GM12865 (cell line): ENCODE measurements at regions not wholly inside any gene's neighbourhood (a gene's known extent, or its start where the extent isn't known, plus 50 kb on each side); places are given as distances from the start of the nearest gene placed in this dataset.

ENCODE experiments used
- DNase-seq: peaks from one replicate; pipeline ENCODE4 v3.0.0; 2010; ENCODE audit warnings: low read depth
- H3K4me3 ChIP-seq: 2 replicates; pipeline ENCODE4 v1.5.1; 2011; ENCODE audit warnings: mild to moderate bottlenecking, low read depth, low read length, control low read depth
- CTCF ChIP-seq: IDR thresholded peaks from 2 replicates; pipeline ENCODE4 v1.5.1; 2011; ENCODE audit warnings: low read length, control low read depth, low read depth, inconsistent platforms; ENCODE audit not compliant: insufficient read depth; ENCODE audit errors: missing control alignments

GRCh38 chrX:39438603-39439602, 637.6 kb downstream of the MID1IP1 start:
- no peak for DNase-seq
- no peak for TF ChIP-seq CTCF
- no peak overlapping the region for H3K4me3 ChIP-seq

- peak; percentile 60 for DNase-seq
- TF ChIP-seq CTCF: no peak
- H3K4me3 ChIP-seq: no peak overlapping the region; the same call in 1 of the 2 replicates
Observed at GRCh38 chrX:39439906-39440798, 638.9 kb downstream of the MID1IP1 start.

- TF ChIP-seq CTCF: no peak
- DNase-seq: peak; percentile 27
- no peak overlapping the region for H3K4me3 ChIP-seq
Observed at GRCh38 chrX:39440799-39441284, 639.6 kb downstream of the MID1IP1 start.

- DNase-seq: peak; percentile 64
- no peak for TF ChIP-seq CTCF
- H3K4me3 ChIP-seq: no peak overlapping the region
Observed at GRCh38 chrX:39442332-39442731, 641.1 kb downstream of the MID1IP1 start.

GRCh38 chrX:39443240-39443639, 642.0 kb downstream of the MID1IP1 start:
- H3K4me3 ChIP-seq: no peak overlapping the region
- no peak for TF ChIP-seq CTCF
- DNase-seq: no peak

- H3K4me3 ChIP-seq: no peak overlapping the region
- DNase-seq: peak; percentile 39
- peak; percentile 34 for TF ChIP-seq CTCF
Observed at GRCh38 chrX:39445336-39445735, 644.1 kb downstream of the MID1IP1 start.
